GM10248 (cell line): ENCODE measurements at regions not wholly inside any gene's neighbourhood (a gene's known extent, or its start where the extent isn't known, plus 50 kb on each side); places are given as distances from the start of the nearest gene placed in this dataset.

Source experiments
- CTCF ChIA-PET: fragments of 300-600 bp; sonication (Branson Sonifier 250); formaldehyde crosslinking; extraction: SDS; loops from one replicate; lab custom pipeline; 2021; ENCODE audit warnings: antibody characterized with exemption; lab: Yijun Ruan, JAX
- POLR2A ChIA-PET: fragments of 350-650 bp; sonication (Branson Sonifier 250); formaldehyde crosslinking; extraction: SDS; loops from one replicate; lab custom pipeline; 2020; ENCODE audit warnings: antibody characterized with exemption; lab: Yijun Ruan, JAX
- DNase-seq: peaks from one replicate; pipeline ENCODE4 v3.0.0; 2012; ENCODE audit errors: extremely low spot score
- TF ChIP-seq, protein P1 (sequence below): IDR thresholded peaks from 2 replicates; pipeline ENCODE4 v1.5.1; 2012; ENCODE audit warnings: mild to moderate bottlenecking, low read depth; ENCODE audit errors: extremely low read depth, missing control alignments, control extremely low read depth

DNA sequence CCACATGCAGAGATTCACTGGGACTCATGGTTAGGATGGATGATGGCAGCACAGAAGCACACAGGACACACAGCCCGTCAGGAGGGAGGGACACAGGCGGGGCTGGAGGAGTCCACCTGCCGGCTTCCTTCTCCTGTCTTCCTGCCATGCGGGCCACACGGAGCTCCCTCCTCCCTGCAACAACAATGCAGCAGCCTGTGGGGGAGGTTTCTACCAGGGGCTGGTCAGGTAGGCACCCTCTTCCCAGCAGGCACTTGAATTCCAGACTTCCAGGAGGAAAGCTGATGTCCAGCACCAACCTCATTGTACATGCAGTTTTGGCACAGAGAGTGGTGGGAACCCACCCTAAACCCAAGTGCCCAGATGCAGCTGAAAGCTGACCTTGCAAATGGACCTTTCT lies 341.2 kb downstream of the GLRX3 start:
- TF ChIP-seq, protein P1, sequence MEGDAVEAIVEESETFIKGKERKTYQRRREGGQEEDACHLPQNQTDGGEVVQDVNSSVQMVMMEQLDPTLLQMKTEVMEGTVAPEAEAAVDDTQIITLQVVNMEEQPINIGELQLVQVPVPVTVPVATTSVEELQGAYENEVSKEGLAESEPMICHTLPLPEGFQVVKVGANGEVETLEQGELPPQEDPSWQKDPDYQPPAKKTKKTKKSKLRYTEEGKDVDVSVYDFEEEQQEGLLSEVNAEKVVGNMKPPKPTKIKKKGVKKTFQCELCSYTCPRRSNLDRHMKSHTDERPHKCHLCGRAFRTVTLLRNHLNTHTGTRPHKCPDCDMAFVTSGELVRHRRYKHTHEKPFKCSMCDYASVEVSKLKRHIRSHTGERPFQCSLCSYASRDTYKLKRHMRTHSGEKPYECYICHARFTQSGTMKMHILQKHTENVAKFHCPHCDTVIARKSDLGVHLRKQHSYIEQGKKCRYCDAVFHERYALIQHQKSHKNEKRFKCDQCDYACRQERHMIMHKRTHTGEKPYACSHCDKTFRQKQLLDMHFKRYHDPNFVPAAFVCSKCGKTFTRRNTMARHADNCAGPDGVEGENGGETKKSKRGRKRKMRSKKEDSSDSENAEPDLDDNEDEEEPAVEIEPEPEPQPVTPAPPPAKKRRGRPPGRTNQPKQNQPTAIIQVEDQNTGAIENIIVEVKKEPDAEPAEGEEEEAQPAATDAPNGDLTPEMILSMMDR = no peak
- DNase-seq = no peak
- CTCF ChIA-PET = no interaction called here
- POLR2A ChIA-PET = no interaction called here

DNA sequence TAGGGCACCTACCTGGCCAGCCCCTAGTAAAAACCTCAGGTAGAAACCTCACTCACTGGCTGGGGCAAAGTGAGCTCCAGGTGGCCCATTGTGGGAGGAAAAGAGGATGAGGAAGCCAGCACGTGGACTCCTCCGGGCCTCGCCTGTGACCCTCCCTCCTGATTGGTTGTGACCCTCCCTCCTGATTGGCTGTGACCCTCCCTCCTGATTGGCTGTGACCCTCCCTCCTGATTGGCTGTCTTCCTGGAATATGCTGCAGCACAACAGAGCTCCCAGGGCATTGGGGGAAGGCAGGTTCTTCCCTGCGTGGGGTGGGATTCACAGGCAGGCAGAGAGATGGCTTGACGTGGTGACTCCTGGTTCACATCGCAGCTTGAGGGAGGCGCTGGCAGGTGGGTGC lies 343.0 kb downstream of the GLRX3 start:
- POLR2A ChIA-PET = no interaction called here
- DNase-seq = no peak
- TF ChIP-seq, protein P1 = no peak
- CTCF ChIA-PET = interaction anchor here (0.6 kb wide), 1 partner anchor 62 kb away, joined by 3 read pairs; no protein-coding TSS in a partner anchor

DNA sequence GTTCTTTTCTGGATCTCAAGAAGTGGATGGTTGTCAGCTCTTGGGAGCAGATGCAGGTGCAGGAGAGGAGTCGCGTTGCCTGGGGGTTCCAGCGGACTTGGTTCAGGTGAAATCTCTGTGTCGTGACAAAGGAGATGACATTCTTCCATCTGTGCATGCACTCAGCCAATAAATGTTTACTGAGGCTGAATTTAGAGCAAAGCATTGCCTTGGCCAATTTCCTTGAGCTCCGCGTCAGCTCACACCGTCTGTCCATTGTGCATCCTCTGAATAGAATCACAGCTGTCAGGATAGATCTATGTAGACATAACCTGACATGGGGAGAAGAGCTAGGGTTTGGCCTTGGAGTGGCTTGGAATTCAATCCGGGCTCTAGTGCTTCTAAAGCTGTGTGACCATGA lies 343.7 kb downstream of the GLRX3 start:
- ChIA-PET CTCF (no interaction called here), POLR2A (no interaction called here)
- DNase-seq = no peak
- TF ChIP-seq, protein P1 = no peak

DNA sequence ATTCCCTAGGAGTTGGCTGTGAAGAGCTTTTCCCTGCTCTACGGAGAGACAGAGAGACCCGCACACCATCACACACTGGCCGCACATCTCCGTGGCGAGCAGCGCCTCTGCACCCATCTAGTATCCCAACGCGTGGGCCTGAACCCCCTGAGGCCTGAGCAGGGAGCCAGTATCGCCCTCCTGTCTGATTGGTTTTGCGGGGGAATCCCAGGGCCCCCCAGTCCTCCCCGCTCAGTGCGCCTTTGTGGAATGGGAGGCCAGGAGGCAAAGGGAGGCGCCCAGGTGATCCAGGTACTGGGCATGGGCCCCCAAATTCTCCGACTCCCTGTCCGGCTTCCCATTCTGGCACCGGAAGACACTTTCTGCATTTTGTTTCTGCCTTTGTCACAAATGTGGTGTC lies 344.3 kb downstream of the GLRX3 start:
- CTCF ChIA-PET = no interaction called here
- TF ChIP-seq, protein P1 = no peak
- POLR2A ChIA-PET = no interaction called here
- no peak for DNase-seq

DNA sequence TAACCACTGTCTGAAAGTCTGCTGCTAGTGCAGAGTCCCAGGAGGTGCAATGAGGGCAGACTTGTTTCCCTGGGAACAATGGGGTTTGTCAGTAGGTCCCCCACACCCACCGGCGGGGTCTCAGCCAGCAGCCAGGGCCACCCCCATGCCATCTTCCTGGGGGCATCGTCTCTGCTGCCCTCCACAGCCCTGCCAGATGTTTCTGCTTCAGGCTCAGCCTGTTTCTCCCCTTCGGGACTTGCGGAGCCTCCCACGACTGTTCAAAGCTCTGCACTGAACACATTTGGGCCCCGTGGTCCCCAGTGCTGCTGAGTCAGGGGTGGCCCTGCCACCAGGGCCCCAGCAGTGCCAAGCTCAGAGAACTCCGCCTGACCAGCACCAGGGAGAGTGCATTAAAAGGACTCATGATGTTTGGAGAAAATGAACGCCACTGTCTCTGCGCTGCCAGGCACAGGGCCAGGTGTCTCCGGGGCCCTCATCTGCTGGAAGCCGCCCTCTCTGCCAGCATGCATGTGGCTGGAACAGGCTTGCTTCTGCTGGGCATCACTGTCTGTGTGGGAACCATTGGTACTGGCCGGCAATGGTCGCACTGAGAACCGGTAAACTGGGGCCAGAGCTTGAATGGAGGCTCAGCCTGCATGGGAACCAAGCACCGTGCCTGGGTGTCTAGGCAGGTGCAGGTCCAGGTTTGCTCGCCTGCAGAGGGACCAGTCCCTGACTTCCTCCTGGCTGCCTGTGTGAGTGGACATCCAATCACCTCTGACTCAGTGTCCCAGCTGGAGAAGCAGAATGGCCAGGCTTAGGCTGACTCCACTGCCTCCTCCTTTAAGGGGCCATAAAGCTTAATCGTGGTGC lies 345.1 kb downstream of the GLRX3 start:
- TF ChIP-seq, protein P1 = no peak
- POLR2A ChIA-PET = no interaction called here

DNA sequence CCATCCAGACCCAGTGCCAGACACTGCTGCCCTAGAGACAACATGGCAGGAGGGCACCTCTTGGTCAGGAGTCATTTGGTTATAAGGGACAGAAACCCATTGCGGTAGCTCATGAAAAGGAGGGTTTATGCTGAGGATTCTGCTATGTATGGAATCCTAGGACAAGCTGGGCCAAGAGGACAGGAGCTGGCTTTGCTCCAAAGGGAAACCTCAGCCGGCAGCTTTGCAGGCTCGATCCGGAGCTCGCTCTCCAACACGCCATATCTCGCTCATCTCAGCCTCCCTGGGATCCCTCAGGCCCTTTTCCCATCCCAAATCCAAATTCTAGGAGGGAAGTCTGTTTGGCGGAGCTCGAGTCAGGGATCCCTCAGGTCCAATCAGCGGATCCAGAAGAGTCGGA lies 345.7 kb downstream of the GLRX3 start:
- ChIA-PET POLR2A (no interaction called here), CTCF (interaction anchor here (1.2 kb wide), 1 partner anchor 28 kb away, joined by 3 read pairs; no protein-coding TSS in a partner anchor)
- TF ChIP-seq, protein P1 = no peak
- DNase-seq = no peak

More for the DNA sequence above, 345.1 kb downstream of the GLRX3 start:
- DNase-seq = no peak
- CTCF ChIA-PET = interaction anchor here (1.2 kb wide), 1 partner anchor 28 kb away, joined by 3 read pairs; no protein-coding TSS in a partner anchor
